ENCODE measurements at regions not wholly inside any gene's neighbourhood (a gene's known extent, or its start where the extent isn't known, plus 50 kb on each side); places are given as distances from the start of the nearest gene placed in this dataset.

GRCh38 chr9:126144196-126144595 lies 182.4 kb upstream of the MVB12B start:
- ChIA-PET POLR2A (ENCODE audit: low non-redundant PET) (no interaction called here), CTCF (no interaction called here)
- intact Hi-C loops (cut with micrococcal nuclease; ENCODE audit: unreplicated experiment) = no loop called here
- H3K27me3 ChIP-seq (replicated peaks; ENCODE audit: insufficient read depth, low read depth, low read length, poor library complexity) = peaks cover 91% of the 10 kb centered on the region
- no peak overlapping the region for H3K4me3 ChIP-seq (ENCODE audit: low read depth, low read length, poor library complexity, severe bottlenecking)
- TF ChIP-seq EZH2 (IDR thresholded peaks at IDR 0.05; ENCODE audit: borderline replicate concordance, low read depth, low read length, poor library complexity, severe bottlenecking) = no peak
- TF ChIP-seq CTCF (conservative IDR thresholded peaks at IDR 0.05; ENCODE audit: low read depth, low read length) = no peak
- H3K4me1 ChIP-seq (ENCODE audit: insufficient read depth, low read length, poor library complexity, severe bottlenecking) = no peaks in the 10 kb centered on the region
- no peak for DNase-seq (ENCODE audit: low spot score)
- no peaks in the 10 kb centered on the region for H3K9me3 ChIP-seq (ENCODE audit: low read depth, low read length, poor library complexity, severe bottlenecking)
- no peaks in the 10 kb centered on the region for H3K36me3 ChIP-seq (ENCODE audit: insufficient read depth, low read length, poor library complexity, severe bottlenecking)
- BruUV-seq (replicated peaks) = no TSS peak
- H3K27ac ChIP-seq (ENCODE audit: low read depth, low read length, poor library complexity, severe bottlenecking) = no peak overlapping the region

GRCh38 chr9:126144603-126145456 lies 181.8 kb upstream of the MVB12B start:
- Histone ChIP-seq H3K36me3 (ENCODE audit: insufficient read depth, low read length, poor library complexity, severe bottlenecking) (no peaks in the 10 kb centered on the region), H3K27ac (ENCODE audit: low read depth, low read length, poor library complexity, severe bottlenecking) (no peak overlapping the region), H3K9me3 (ENCODE audit: low read depth, low read length, poor library complexity, severe bottlenecking) (no peaks in the 10 kb centered on the region), H3K27me3 (replicated peaks; ENCODE audit: insufficient read depth, low read depth, low read length, poor library complexity) (peaks cover 85% of the 10 kb centered on the region), H3K4me3 (ENCODE audit: low read depth, low read length, poor library complexity, severe bottlenecking) (no peak overlapping the region), H3K4me1 (ENCODE audit: insufficient read depth, low read length, poor library complexity, severe bottlenecking) (no peaks in the 10 kb centered on the region)
- BruUV-seq (replicated peaks) = no TSS peak
- intact Hi-C loops (cut with micrococcal nuclease; ENCODE audit: unreplicated experiment) = no loop called here
- POLR2A ChIA-PET (ENCODE audit: low non-redundant PET) = no interaction called here
- DNase-seq (ENCODE audit: low spot score) = no peak
- TF ChIP-seq EZH2 (IDR thresholded peaks at IDR 0.05; ENCODE audit: borderline replicate concordance, low read depth, low read length, poor library complexity, severe bottlenecking) (no peak), CTCF (conservative IDR thresholded peaks at IDR 0.05; ENCODE audit: low read depth, low read length) (no peak)
- CTCF ChIA-PET = no interaction called here

- Histone ChIP-seq H3K27me3 (replicated peaks; ENCODE audit: insufficient read depth, low read depth, low read length, poor library complexity) (peaks cover 76% of the 10 kb centered on the region), H3K36me3 (ENCODE audit: insufficient read depth, low read length, poor library complexity, severe bottlenecking) (no peaks in the 10 kb centered on the region), H3K9me3 (ENCODE audit: low read depth, low read length, poor library complexity, severe bottlenecking) (no peaks in the 10 kb centered on the region), H3K27ac (ENCODE audit: low read depth, low read length, poor library complexity, severe bottlenecking) (no peak overlapping the region), H3K4me1 (ENCODE audit: insufficient read depth, low read length, poor library complexity, severe bottlenecking) (peaks cover 3% of the 10 kb centered on the region), H3K4me3 (ENCODE audit: low read depth, low read length, poor library complexity, severe bottlenecking) (no peak overlapping the region)
- TF ChIP-seq EZH2 (IDR thresholded peaks at IDR 0.05; ENCODE audit: borderline replicate concordance, low read depth, low read length, poor library complexity, severe bottlenecking) = no peak
- no peak for TF ChIP-seq CTCF (conservative IDR thresholded peaks at IDR 0.05; ENCODE audit: low read depth, low read length)
- CTCF ChIA-PET = interaction anchor here (0.7 kb wide), 1 partner anchor 87 kb away, joined by 4 read pairs; no protein-coding TSS in a partner anchor
- POLR2A ChIA-PET (ENCODE audit: low non-redundant PET) = no interaction called here
- BruUV-seq (replicated peaks) = no TSS peak
- no peak for DNase-seq (ENCODE audit: low spot score)
- intact Hi-C loops (cut with micrococcal nuclease; ENCODE audit: unreplicated experiment) = no loop called here
These were observed 180.8 kb upstream of the MVB12B start for GRCh38 chr9:126145887-126146253.
